Glutamatergic neuron (in vitro differentiated cells): ENCODE measurements at regions not wholly inside any gene's neighbourhood (a gene's known extent, or its start where the extent isn't known, plus 50 kb on each side); places are given as distances from the start of the nearest gene placed in this dataset.

Experiments used
- DNase-seq: peaks from one replicate; pipeline ENCODE4 v3.0.0; 2022
- H3K27ac Mint-ChIP-seq: one replicate; pipeline ENCODE4 v1.8.0; 2020; ENCODE audit warnings: mild to moderate bottlenecking, mixed read lengths, inconsistent platforms; ENCODE audit not compliant: unreplicated experiment
- H3K27me3 Mint-ChIP-seq: one replicate; pipeline ENCODE4 v1.8.0; 2020; ENCODE audit warnings: mild to moderate bottlenecking, moderate library complexity, mixed read lengths, inconsistent platforms; ENCODE audit not compliant: unreplicated experiment
- H3K36me3 Mint-ChIP-seq: one replicate; pipeline ENCODE4 v1.8.0; 2020; ENCODE audit warnings: mild to moderate bottlenecking, mixed read lengths, inconsistent platforms; ENCODE audit not compliant: unreplicated experiment
- H3K4me1 Mint-ChIP-seq: one replicate; pipeline ENCODE4 v1.8.0; 2020; ENCODE audit warnings: mild to moderate bottlenecking, low read depth, mixed read lengths, inconsistent platforms; ENCODE audit not compliant: unreplicated experiment
- H3K4me3 Mint-ChIP-seq: one replicate; pipeline ENCODE4 v1.8.0; 2020; ENCODE audit warnings: mild to moderate bottlenecking, mixed read lengths, inconsistent platforms; ENCODE audit not compliant: unreplicated experiment
- H3K9me3 Mint-ChIP-seq: one replicate; pipeline ENCODE4 v1.8.0; 2020; ENCODE audit warnings: mild to moderate bottlenecking, moderate library complexity, mixed read lengths, inconsistent platforms; ENCODE audit not compliant: unreplicated experiment
- TF ChIP-seq, protein P1 (sequence below): fragments of 200-600 bp; sonication (generic); IDR thresholded peaks from one replicate; pipeline ENCODE4 v1.5.0; 2021; ENCODE audit not compliant: partially characterized antibody, unreplicated experiment

DNA sequence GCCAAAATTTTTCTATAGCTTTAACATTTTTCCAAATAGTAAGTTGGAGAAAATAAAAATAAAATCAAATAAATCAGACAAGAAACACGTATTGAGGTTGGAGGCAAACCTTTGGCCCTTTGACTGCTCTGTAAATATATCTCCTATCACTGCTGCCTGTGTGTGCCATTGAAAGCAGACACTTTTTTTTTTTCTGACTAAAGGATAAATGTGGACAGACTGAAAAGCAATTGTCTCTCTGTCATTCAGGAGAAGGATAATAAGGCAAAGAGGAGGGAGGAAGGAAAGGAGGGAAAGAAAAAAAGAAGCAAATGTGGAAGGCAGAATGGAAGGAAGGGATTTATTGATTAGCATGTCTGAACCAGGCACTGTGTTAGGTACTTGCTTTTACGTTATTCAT is 85.2 kb upstream of the SULF2 start:
- DNase-seq: no peak
- Mint-ChIP-seq H3K27me3 (peaks cover 5% of the 10 kb centered on the region), H3K9me3 (peaks cover 11% of the 10 kb centered on the region), H3K36me3 (no peaks in the 10 kb centered on the region), H3K27ac (no peak overlapping the region), H3K4me3 (no peak overlapping the region), H3K4me1 (peaks cover 13% of the 10 kb centered on the region)
- TF ChIP-seq, protein P1, sequence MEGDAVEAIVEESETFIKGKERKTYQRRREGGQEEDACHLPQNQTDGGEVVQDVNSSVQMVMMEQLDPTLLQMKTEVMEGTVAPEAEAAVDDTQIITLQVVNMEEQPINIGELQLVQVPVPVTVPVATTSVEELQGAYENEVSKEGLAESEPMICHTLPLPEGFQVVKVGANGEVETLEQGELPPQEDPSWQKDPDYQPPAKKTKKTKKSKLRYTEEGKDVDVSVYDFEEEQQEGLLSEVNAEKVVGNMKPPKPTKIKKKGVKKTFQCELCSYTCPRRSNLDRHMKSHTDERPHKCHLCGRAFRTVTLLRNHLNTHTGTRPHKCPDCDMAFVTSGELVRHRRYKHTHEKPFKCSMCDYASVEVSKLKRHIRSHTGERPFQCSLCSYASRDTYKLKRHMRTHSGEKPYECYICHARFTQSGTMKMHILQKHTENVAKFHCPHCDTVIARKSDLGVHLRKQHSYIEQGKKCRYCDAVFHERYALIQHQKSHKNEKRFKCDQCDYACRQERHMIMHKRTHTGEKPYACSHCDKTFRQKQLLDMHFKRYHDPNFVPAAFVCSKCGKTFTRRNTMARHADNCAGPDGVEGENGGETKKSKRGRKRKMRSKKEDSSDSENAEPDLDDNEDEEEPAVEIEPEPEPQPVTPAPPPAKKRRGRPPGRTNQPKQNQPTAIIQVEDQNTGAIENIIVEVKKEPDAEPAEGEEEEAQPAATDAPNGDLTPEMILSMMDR: no peak

DNA sequence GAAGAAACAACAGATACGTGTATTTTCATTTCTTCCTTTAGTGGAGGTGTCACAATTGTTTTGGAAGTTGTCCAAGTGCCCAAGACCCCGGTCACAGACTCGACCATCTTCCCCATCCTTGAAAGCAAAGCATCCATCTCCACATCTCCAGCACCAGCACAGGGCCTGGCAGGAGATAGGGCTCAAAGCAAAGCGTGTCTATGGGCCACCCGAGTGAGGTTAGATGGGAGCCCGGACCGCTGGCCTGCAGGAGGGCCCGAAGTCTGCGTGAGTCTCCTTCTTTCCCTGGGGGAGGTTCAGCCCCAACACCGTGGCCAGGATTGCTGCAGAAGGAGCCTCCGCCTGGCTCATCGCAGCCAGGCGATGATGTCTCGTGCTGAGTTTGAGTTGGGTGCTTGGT is 83.5 kb upstream of the SULF2 start:
- H3K9me3 Mint-ChIP-seq: peaks cover 11% of the 10 kb centered on the region
- DNase-seq: no peak
- peaks cover under 1% of the 10 kb centered on the region for H3K36me3 Mint-ChIP-seq
- no peak overlapping the region for H3K27ac Mint-ChIP-seq
- H3K27me3 Mint-ChIP-seq: peaks cover 5% of the 10 kb centered on the region
- H3K4me1 Mint-ChIP-seq: peaks cover 16% of the 10 kb centered on the region
- no peak overlapping the region for H3K4me3 Mint-ChIP-seq
- TF ChIP-seq, protein P1: no peak

GRCh38 chr20:47868236-47868635 is 83.0 kb upstream of the SULF2 start:
- Mint-ChIP-seq H3K4me1 (peaks cover 18% of the 10 kb centered on the region), H3K27ac (no peak overlapping the region), H3K27me3 (peaks cover 5% of the 10 kb centered on the region), H3K36me3 (peaks cover 5% of the 10 kb centered on the region), H3K4me3 (no peak overlapping the region), H3K9me3 (peaks cover 11% of the 10 kb centered on the region)
- no peak for DNase-seq
- TF ChIP-seq, protein P1: no peak

GRCh38 chr20:47867831-47868230 is 82.5 kb upstream of the SULF2 start:
- H3K27me3 Mint-ChIP-seq: peaks cover 5% of the 10 kb centered on the region
- no peak for DNase-seq
- peaks cover 18% of the 10 kb centered on the region for H3K4me1 Mint-ChIP-seq
- no peak overlapping the region for H3K4me3 Mint-ChIP-seq
- no peak overlapping the region for H3K27ac Mint-ChIP-seq
- peaks cover 9% of the 10 kb centered on the region for H3K36me3 Mint-ChIP-seq
- TF ChIP-seq, protein P1: no peak
- peaks cover 11% of the 10 kb centered on the region for H3K9me3 Mint-ChIP-seq

DNA sequence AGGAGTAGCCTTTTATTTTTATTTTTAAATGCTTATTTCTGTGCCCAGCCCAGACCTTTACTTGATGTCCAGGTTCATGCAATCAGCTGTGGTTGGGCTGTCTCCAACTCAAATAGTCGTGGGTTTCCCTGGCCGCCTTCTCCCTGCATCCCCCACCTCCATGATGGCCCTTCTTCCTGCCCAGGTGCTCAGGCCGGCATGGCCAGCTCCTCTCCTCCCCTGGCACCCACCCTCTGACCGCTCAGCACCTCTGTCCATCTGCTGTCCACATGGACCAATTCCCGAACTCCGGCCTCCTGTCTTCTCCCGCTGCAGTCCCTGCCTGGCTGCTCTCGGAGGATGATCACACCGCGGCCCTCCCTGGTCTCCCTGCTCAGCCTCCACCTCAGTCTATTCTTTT is 81.2 kb upstream of the SULF2 start:
- H3K27ac Mint-ChIP-seq: no peak overlapping the region
- peaks cover 11% of the 10 kb centered on the region for H3K36me3 Mint-ChIP-seq
- peaks cover 12% of the 10 kb centered on the region for H3K4me1 Mint-ChIP-seq
- no peak for DNase-seq
- peaks cover 5% of the 10 kb centered on the region for H3K27me3 Mint-ChIP-seq
- H3K9me3 Mint-ChIP-seq: peaks cover 11% of the 10 kb centered on the region
- TF ChIP-seq, protein P1: no peak
- H3K4me3 Mint-ChIP-seq: peak overlapping the region; percentile 14
